HL-60 (cell line): ENCODE measurements at regions not wholly inside any gene's neighbourhood (a gene's known extent, or its start where the extent isn't known, plus 50 kb on each side); places are given as distances from the start of the nearest gene placed in this dataset.

Source experiments
- DNase-seq, 2 experiments: peaks; one replicate each; pipeline ENCODE4 v3.0.0-alpha.2; 2010 to 2020; ENCODE audit warnings: low read depth in 1 of 2, low spot score in 1 of 2
- H3K27ac ChIP-seq: fragments of 250-450 bp; sonication (Bioruptor Pico); replicated peaks from 2 replicates; pipeline ENCODE4 v1.5.1; 2020; ENCODE audit warnings: mild to moderate bottlenecking, moderate library complexity
- H3K27me3 ChIP-seq: fragments of 250-450 bp; sonication (Bioruptor Pico); 2 replicates; pipeline ENCODE4 v1.5.1; 2021; ENCODE audit warnings: mild to moderate bottlenecking, moderate library complexity; ENCODE audit not compliant: insufficient read depth, poor library complexity, severe bottlenecking
- H3K4me3 ChIP-seq: replicated peaks from 2 replicates; pipeline ENCODE4 v1.5.1; 2011; ENCODE audit warnings: mild to moderate bottlenecking, control low read depth, low read length; ENCODE audit not compliant: insufficient read depth
- CTCF ChIP-seq: IDR thresholded peaks from one replicate; pipeline ENCODE4 v1.5.1; 2011; ENCODE audit warnings: low read length, control low read depth, inconsistent platforms; ENCODE audit not compliant: insufficient read depth
- GABPA ChIP-seq: IDR thresholded peaks from 2 replicates; pipeline ENCODE4 v1.6.1; 2012; ENCODE audit warnings: low read depth
- POLR2AphosphoS5 ChIP-seq: IDR thresholded peaks from 2 replicates; pipeline ENCODE4 v1.6.1; 2012; ENCODE audit warnings: low read depth
- REST ChIP-seq: IDR thresholded peaks from 2 replicates; pipeline ENCODE4 v1.6.1; 2012; ENCODE audit warnings: low read depth; ENCODE audit not compliant: insufficient replicate concordance
- SPI1 ChIP-seq: IDR thresholded peaks from 2 replicates; pipeline ENCODE4 v1.6.1; 2012; ENCODE audit warnings: low read depth, mild to moderate bottlenecking, borderline replicate concordance

GRCh38 chr5:33034777-33035176 lies 323.7 kb downstream of the NPR3 start:
- TF ChIP-seq REST: no peak
- no peak for TF ChIP-seq POLR2AphosphoS5
- TF ChIP-seq CTCF: no peak
- TF ChIP-seq GABPA: no peak
- TF ChIP-seq SPI1: no peak
- DNase-seq: no peak
- no peak overlapping the region for H3K27ac ChIP-seq

GRCh38 chr5:33035851-33036527 lies 324.9 kb downstream of the NPR3 start:
- no peak for DNase-seq
- Histone ChIP-seq H3K27me3 (no peaks in the 10 kb centered on the region), H3K27ac (no peak overlapping the region), H3K4me3 (no peak overlapping the region)
- TF ChIP-seq SPI1 (no peak), CTCF (no peak), GABPA (no peak), POLR2AphosphoS5 (no peak), REST (no peak)

More at GRCh38 chr5:33034777-33035176, 323.7 kb downstream of the NPR3 start:
- Histone ChIP-seq H3K4me3 (no peak overlapping the region), H3K27me3 (no peaks in the 10 kb centered on the region)

GRCh38 chr5:33037076-33037475 lies 326.0 kb downstream of the NPR3 start:
- no peak overlapping the region for H3K27ac ChIP-seq
- H3K4me3 ChIP-seq: no peak overlapping the region
- TF ChIP-seq SPI1: no peak
- TF ChIP-seq CTCF: no peak
- no peak for TF ChIP-seq POLR2AphosphoS5
- TF ChIP-seq REST: no peak
- no peak for TF ChIP-seq GABPA
- DNase-seq: no peak
- H3K27me3 ChIP-seq: no peaks in the 10 kb centered on the region
